SK-N-SH (cell line): ENCODE measurements at regions not wholly inside any gene's neighbourhood (a gene's known extent, or its start where the extent isn't known, plus 50 kb on each side); places are given as distances from the start of the nearest gene placed in this dataset.

Source experiments
- CTCF ChIA-PET: fragments of 300-600, 350-600 bp; formaldehyde crosslinking; extraction: SDS; loops from one replicate; lab custom pipeline; 2021; lab: Yijun Ruan, JAX
- POLR2A ChIA-PET: fragments of 350-600 bp; sonication (Branson Sonifier 250); formaldehyde crosslinking; extraction: SDS; loops from one replicate; lab custom pipeline; 2020; ENCODE audit warnings: antibody characterized with exemption, inconsistent platforms; lab: Yijun Ruan, JAX
- DNase-seq: peaks from one replicate; pipeline ENCODE4 v3.0.0; 2012
- H2AFZ ChIP-seq: fragments of 200-600 bp; sonication (generic); 2 replicates; pipeline ENCODE4 v1.8.1; 2016; ENCODE audit warnings: antibody characterized with exemption, mild to moderate bottlenecking, low read depth
- H3F3A ChIP-seq: fragments of 200-600 bp; sonication (generic); replicated peaks from 2 replicates; pipeline ENCODE3; 2016; ENCODE audit warnings: antibody characterized with exemption, mild to moderate bottlenecking; ENCODE audit not compliant: insufficient read depth
- H3K27ac ChIP-seq, 2 experiments: fragments of 200-500 bp in 1 of 2; fragments of 200-600 bp in 1 of 2; sonication (Bioruptor generic) in 1 of 2; sonication (generic), shearing (Covaris generic) in 1 of 2; 2 replicates each; pipeline versions ENCODE4 v1.5.1 to v1.6.1; 2014 to 2016; ENCODE audit warnings: low read depth in 2 of 2, inconsistent platforms in 1 of 2, low read length in 1 of 2, mild to moderate bottlenecking in 1 of 2, mixed read lengths in 1 of 2
- H3K27me3 ChIP-seq: fragments of 200-600 bp; sonication (generic), shearing (Covaris generic); 2 replicates; pipeline ENCODE4 v1.6.1; 2016; ENCODE audit warnings: mixed run types; ENCODE audit not compliant: insufficient read depth
- H3K36me3 ChIP-seq, 2 experiments: fragments of 200-500 bp in 1 of 2; fragments of 200-600 bp in 1 of 2; sonication (Bioruptor generic) in 1 of 2; sonication (generic) in 1 of 2; replicated peaks in 1 of 2; 2 replicates each; pipeline versions ENCODE3 to v1.5.1; 2014 to 2016; ENCODE audit warnings: low read length in 1 of 2, mild to moderate bottlenecking in 1 of 2; ENCODE audit not compliant: insufficient read depth in 2 of 2, control insufficient read depth in 1 of 2
- H3K4me1 ChIP-seq, 2 experiments: fragments of 200-500 bp in 1 of 2; fragments of 200-600 bp in 1 of 2; sonication (Bioruptor generic) in 1 of 2; sonication (generic), shearing (Covaris generic) in 1 of 2; 2 replicates each; pipeline versions ENCODE4 v1.5.1 to v1.6.1; 2014 to 2016; ENCODE audit warnings: low read depth in 1 of 2, low read length in 1 of 2, mixed run types in 1 of 2; ENCODE audit not compliant: insufficient read depth in 2 of 2, control insufficient read depth in 1 of 2
- H3K4me2 ChIP-seq: fragments of 200-600 bp; sonication (generic), shearing (Covaris generic); 2 replicates; pipeline ENCODE4 v1.6.1; 2017; ENCODE audit warnings: mixed run types
- H3K4me3 ChIP-seq, 2 experiments: fragments of 200-500 bp in 1 of 2; fragments of 200-600 bp in 1 of 2; sonication (Bioruptor generic) in 1 of 2; sonication (generic), shearing (Covaris generic) in 1 of 2; 2 replicates each; pipeline versions ENCODE4 v1.5.1 to v1.8.1; 2014 to 2016; ENCODE audit warnings: low read depth in 2 of 2, inconsistent platforms in 1 of 2, low read length in 1 of 2, mild to moderate bottlenecking in 1 of 2, mixed read lengths in 1 of 2, moderate library complexity in 1 of 2
- H3K79me2 ChIP-seq: fragments of 200-600 bp; sonication (generic); 2 replicates; pipeline ENCODE4 v1.8.1; 2017; ENCODE audit warnings: mild to moderate bottlenecking; ENCODE audit not compliant: insufficient read depth
- H3K9ac ChIP-seq: fragments of 200-600 bp; sonication (generic); 2 replicates; pipeline ENCODE4 v1.6.1; 2017; ENCODE audit warnings: mixed run types
- H3K9me2 ChIP-seq: fragments of 200-600 bp; sonication (generic); 2 replicates; pipeline ENCODE4 v1.6.1; 2017; ENCODE audit warnings: mixed run types
- H3K9me3 ChIP-seq: fragments of 200-600 bp; sonication (generic); 2 replicates; pipeline ENCODE4 v1.6.1; 2017; ENCODE audit warnings: mixed run types, mild to moderate bottlenecking, moderate library complexity
- H4K20me1 ChIP-seq: fragments of 200-600 bp; sonication (generic); 2 replicates; pipeline ENCODE4 v1.6.1; 2017; ENCODE audit warnings: mild to moderate bottlenecking, mixed run types; ENCODE audit not compliant: insufficient read depth
- CTCF ChIP-seq: fragments of 200-600 bp; sonication (generic); IDR thresholded peaks from 2 replicates; pipeline ENCODE4 v1.6.1; 2017; ENCODE audit warnings: antibody characterized with exemption, mild to moderate bottlenecking, moderate library complexity
- ELF1 ChIP-seq: IDR thresholded peaks from 2 replicates; pipeline ENCODE4 v1.4.0; 2012
- FOSL2 ChIP-seq: IDR thresholded peaks from 2 replicates; pipeline ENCODE4 v1.4.0; 2012; ENCODE audit warnings: low read depth, mild to moderate bottlenecking, moderate library complexity, borderline replicate concordance
- FOXM1 ChIP-seq: IDR thresholded peaks from 2 replicates; pipeline ENCODE4 v1.4.0; 2012; ENCODE audit warnings: low read depth, mild to moderate bottlenecking
- GABPA ChIP-seq: IDR thresholded peaks from 2 replicates; pipeline ENCODE4 v1.4.0; 2012; ENCODE audit warnings: low read depth, mild to moderate bottlenecking
- GATA2 ChIP-seq: sonication (generic); formaldehyde crosslinking; IDR thresholded peaks from 2 replicates; pipeline ENCODE4 v1.5.0; 2020; ENCODE audit warnings: mild to moderate bottlenecking, missing genetic modification reagents
- IRF3 ChIP-seq: fragments of 150-350 bp; IDR thresholded peaks from 2 replicates; pipeline ENCODE4 v1.6.1; 2016; ENCODE audit warnings: mild to moderate bottlenecking, low read depth, low read length
- JUND ChIP-seq: IDR thresholded peaks from 2 replicates; pipeline ENCODE4 v1.4.0; 2012
- MEF2A ChIP-seq: IDR thresholded peaks from 2 replicates; pipeline ENCODE4 v1.4.0; 2012; ENCODE audit warnings: low read depth, borderline replicate concordance
- NRF1 ChIP-seq: IDR thresholded peaks from 2 replicates; pipeline ENCODE4 v1.6.1; 2012; ENCODE audit warnings: low read depth, mild to moderate bottlenecking, low read length
- POLR2AphosphoS5 ChIP-seq: IDR thresholded peaks from 2 replicates; pipeline ENCODE4 v1.6.1; 2012; ENCODE audit warnings: low read depth, low read length
- RAD21 ChIP-seq: IDR thresholded peaks from 2 replicates; pipeline ENCODE4 v1.6.1; 2012; ENCODE audit warnings: mild to moderate bottlenecking, low read length
- RCOR1 ChIP-seq: fragments of 150-350 bp; IDR thresholded peaks from 2 replicates; pipeline ENCODE4 v1.6.1; 2017; ENCODE audit warnings: antibody characterized with exemption, low read length
- RFX5 ChIP-seq: IDR thresholded peaks from 2 replicates; pipeline ENCODE4 v1.6.1; 2012; ENCODE audit warnings: mild to moderate bottlenecking, improper control_type of control experiment, low read length
- SIN3A ChIP-seq: IDR thresholded peaks from 2 replicates; pipeline ENCODE4 v1.6.1; 2012; ENCODE audit warnings: low read depth, mild to moderate bottlenecking, low read length, moderate library complexity, borderline replicate concordance
- TCF12 ChIP-seq: IDR thresholded peaks from 2 replicates; pipeline ENCODE4 v1.4.0; 2012
- USF1 ChIP-seq: IDR thresholded peaks from 2 replicates; pipeline ENCODE4 v1.4.0; 2012; ENCODE audit warnings: low read depth, borderline replicate concordance
- YY1 ChIP-seq: IDR thresholded peaks from 2 replicates; pipeline ENCODE4 v1.4.0; 2012; ENCODE audit warnings: low read depth, mild to moderate bottlenecking
- WGBS: methylation state at CpG from one replicate; pipeline ENCODE4 v1.1.6; 2017; ENCODE audit warnings: low lambda C conversion rate; 5-methylcytosine and 5-hydroxymethylcytosine counted together
- small RNA-seq, 7 experiments: library from RNA; depleted of rRNA; stranded (forward); fragments of <200 nt; gene quantifications; one replicate each; pipeline ENCODE3, GENCODE V24; 2012

GRCh38 chr15:98597666-98598065 lies 50.7 kb upstream of the IGF1R start:
- Histone ChIP-seq H2AFZ (no peak overlapping the region), H3K4me2 (no peak overlapping the region), H3K27me3 (peaks cover 18% of the 10 kb centered on the region; the same call in 1 of the 2 replicates), H3F3A (no peaks in the 10 kb centered on the region), H3K36me3 (no peaks in the 10 kb centered on the region), H3K9me3 (no peaks in the 10 kb centered on the region), H3K9me2 (no peaks in the 10 kb centered on the region), H3K4me1 (no peaks in the 10 kb centered on the region; a peak in 1 of 4 replicates), H4K20me1 (no peaks in the 10 kb centered on the region), H3K4me3 (no peak overlapping the region), H3K9ac (no peak overlapping the region), H3K79me2 (no peaks in the 10 kb centered on the region), H3K27ac (no peak overlapping the region)
- no peak for TF ChIP-seq RCOR1
- no peak for TF ChIP-seq CTCF
- TF ChIP-seq YY1: no peak
- TF ChIP-seq NRF1: no peak
- no peak for TF ChIP-seq FOXM1
- TF ChIP-seq POLR2AphosphoS5: no peak
- no peak for TF ChIP-seq MEF2A
- no peak for TF ChIP-seq RFX5
- no peak for TF ChIP-seq ELF1
- TF ChIP-seq SIN3A: no peak
- no peak for TF ChIP-seq GATA2 (CRISPR knock-in tag)
- no peak for TF ChIP-seq IRF3
- TF ChIP-seq GABPA: no peak
- TF ChIP-seq JUND: no peak
- TF ChIP-seq TCF12: no peak
- TF ChIP-seq FOSL2: no peak
- TF ChIP-seq USF1: no peak
- TF ChIP-seq RAD21: no peak
- no peak for DNase-seq
- WGBS: 15% methylated on average over 4 of the region's 4 CpGs
- ChIA-PET CTCF (interaction anchor here (1.6 kb wide), 1 partner anchor 50 kb away, joined by 4 read pairs; no protein-coding TSS in a partner anchor), POLR2A (no interaction called here)

Small RNAs in the stretch of these regions (small RNA-seq; reads per million reads assigned to genes)
- gene AC022523.2 (0 reads per million in 7 experiments), gene RF00026 (0 reads per million in 7 experiments), gene RNU6-1186P (0 reads per million in 7 experiments)
